Neural cell (in vitro differentiated cells): ENCODE measurements at regions not wholly inside any gene's neighbourhood (a gene's known extent, or its start where the extent isn't known, plus 50 kb on each side); places are given as distances from the start of the nearest gene placed in this dataset.

Experiments used
- H2AFZ ChIP-seq: fragments of 200-600, 300-800 bp; sonication (generic), shearing (Covaris generic); 2 replicates; pipeline ENCODE4 v1.6.0; 2014; ENCODE audit warnings: low read depth, mild to moderate bottlenecking, antibody characterized with exemption, low read length, moderate library complexity
- H3F3A ChIP-seq: fragments of 200-600 bp; shearing (Covaris generic); 2 replicates; pipeline ENCODE4 v1.6.1; 2016; ENCODE audit warnings: mild to moderate bottlenecking, moderate library complexity, mixed read lengths, antibody characterized with exemption, low read length; ENCODE audit not compliant: insufficient read depth, poor library complexity, severe bottlenecking
- H3K27ac ChIP-seq: fragments of 200-600, 300-800 bp; sonication (generic), shearing (Covaris generic); 2 replicates; pipeline ENCODE4 v1.5.1; 2014; ENCODE audit warnings: mild to moderate bottlenecking, low read length, moderate library complexity
- H3K27me3 ChIP-seq: fragments of 300-800, 200-600 bp; sonication (generic), shearing (Covaris generic); 2 replicates; pipeline ENCODE4 v1.6.0; 2014; ENCODE audit warnings: mild to moderate bottlenecking, low read depth, low read length, moderate library complexity; ENCODE audit not compliant: insufficient read depth
- H3K36me3 ChIP-seq: fragments of 300-800, 200-600 bp; sonication (generic), shearing (Covaris generic); 2 replicates; pipeline ENCODE4 v1.5.1; 2014; ENCODE audit warnings: mild to moderate bottlenecking, antibody characterized with exemption, low read length, moderate library complexity; ENCODE audit not compliant: insufficient read depth
- H3K4me2 ChIP-seq: fragments of 300-800, 200-600 bp; sonication (generic), shearing (Covaris generic); 2 replicates; pipeline ENCODE4 v1.6.0; 2014; ENCODE audit warnings: mild to moderate bottlenecking, low read length
- H3K4me3 ChIP-seq: fragments of 300-800, 200-600 bp; sonication (generic), shearing (Covaris generic); 2 replicates; pipeline ENCODE4 v1.5.1; 2014; ENCODE audit warnings: mild to moderate bottlenecking, low read length, moderate library complexity
- H3K79me2 ChIP-seq: fragments of 200-600 bp; shearing (Covaris generic); replicated peaks from 2 replicates; pipeline ENCODE4 v1.6.0; 2014; ENCODE audit warnings: mild to moderate bottlenecking, low read length, moderate library complexity; ENCODE audit not compliant: insufficient read depth
- H3K9ac ChIP-seq: fragments of 300-800, 200-600 bp; sonication (generic), shearing (Covaris generic); 2 replicates; pipeline ENCODE4 v1.6.1; 2016; ENCODE audit warnings: mild to moderate bottlenecking, low read length, mixed read lengths
- H3K9me2 ChIP-seq: fragments of 200-600 bp; shearing (Covaris generic); 2 replicates; pipeline ENCODE4 v1.6.1; 2016; ENCODE audit warnings: mild to moderate bottlenecking, low read length, mixed read lengths; ENCODE audit not compliant: insufficient read depth
- H3K9me3 ChIP-seq: fragments of 200-600, 300-800 bp; sonication (generic), shearing (Covaris generic); 2 replicates; pipeline ENCODE4 v1.6.1; 2016; ENCODE audit warnings: mild to moderate bottlenecking, mixed run types, low read length, moderate library complexity, mixed read lengths
- H4K20me1 ChIP-seq: fragments of 200-600 bp; shearing (Covaris generic); 2 replicates; pipeline ENCODE4 v1.6.1; 2016; ENCODE audit warnings: mild to moderate bottlenecking, mixed run types; ENCODE audit not compliant: insufficient read depth
- CTCF ChIP-seq: fragments of 450-650 bp; IDR thresholded peaks from 2 replicates; pipeline ENCODE4 v1.5.1; 2014; ENCODE audit warnings: antibody characterized with exemption, mild to moderate bottlenecking, moderate library complexity; ENCODE audit not compliant: poor library complexity, severe bottlenecking
- EP300 ChIP-seq: fragments of 450-650 bp; conservative IDR thresholded peaks from 2 replicates; pipeline ENCODE4 v1.6.1; 2014; ENCODE audit warnings: antibody characterized with exemption, mild to moderate bottlenecking, moderate library complexity; ENCODE audit not compliant: poor library complexity, severe bottlenecking
- EZH2 ChIP-seq: fragments of 200-600, 300-800 bp; shearing (Covaris generic), sonication (generic); IDR thresholded peaks from 2 replicates; pipeline ENCODE4 v1.6.1; 2014; ENCODE audit warnings: antibody characterized with exemption, low read length, borderline replicate concordance, mild to moderate bottlenecking; ENCODE audit not compliant: insufficient read depth, poor library complexity, severe bottlenecking
- MXI1 ChIP-seq: fragments of 450-650 bp; conservative IDR thresholded peaks from 2 replicates; pipeline ENCODE4 v1.6.1; 2014; ENCODE audit warnings: antibody characterized with exemption, mild to moderate bottlenecking; ENCODE audit not compliant: poor library complexity, severe bottlenecking
- POLR2AphosphoS5 ChIP-seq: IDR thresholded peaks from 2 replicates; pipeline ENCODE4 v1.6.1; 2012
- RAD21 ChIP-seq: fragments of 450-650 bp; conservative IDR thresholded peaks from 2 replicates; pipeline ENCODE4 v1.6.1; 2014; ENCODE audit warnings: antibody characterized with exemption, mild to moderate bottlenecking, moderate library complexity
- REST ChIP-seq: IDR thresholded peaks from 2 replicates; pipeline ENCODE4 v1.6.1; 2012; ENCODE audit warnings: borderline replicate concordance
- SMC3 ChIP-seq: fragments of 450-650 bp; conservative IDR thresholded peaks from 2 replicates; pipeline ENCODE4 v1.6.1; 2014; ENCODE audit warnings: antibody characterized with exemption, mild to moderate bottlenecking, moderate library complexity; ENCODE audit not compliant: poor library complexity
- TAF1 ChIP-seq: IDR thresholded peaks from 2 replicates; pipeline ENCODE4 v1.6.1; 2012; ENCODE audit warnings: low read depth

- Histone ChIP-seq H3F3A (no peaks in the 10 kb centered on the region), H3K36me3 (no peaks in the 10 kb centered on the region), H3K27ac (no peak overlapping the region), H2AFZ (no peak overlapping the region), H3K9ac (no peak overlapping the region), H3K79me2 (no peaks in the 10 kb centered on the region), H3K9me3 (no peaks in the 10 kb centered on the region), H3K4me3 (no peak overlapping the region), H3K27me3 (no peaks in the 10 kb centered on the region), H3K9me2 (no peaks in the 10 kb centered on the region), H3K4me2 (no peak overlapping the region), H4K20me1 (no peaks in the 10 kb centered on the region)
- TF ChIP-seq SMC3 (no peak), REST (no peak), EZH2 (no peak)
Measured at GRCh38 chr13:100983111-100983510, 308.5 kb upstream of the TMTC4 start.

- Histone ChIP-seq H3K79me2 (no peaks in the 10 kb centered on the region), H3K27me3 (no peaks in the 10 kb centered on the region), H3K9ac (no peak overlapping the region), H2AFZ (no peak overlapping the region), H3K4me3 (no peak overlapping the region), H3K27ac (no peak overlapping the region), H3K9me2 (no peaks in the 10 kb centered on the region), H4K20me1 (no peaks in the 10 kb centered on the region), H3K4me2 (no peak overlapping the region), H3K9me3 (no peaks in the 10 kb centered on the region), H3K36me3 (no peaks in the 10 kb centered on the region), H3F3A (no peaks in the 10 kb centered on the region)
- TF ChIP-seq POLR2AphosphoS5, result no peak
- no peak for TF ChIP-seq SMC3
- no peak for TF ChIP-seq CTCF
- no peak for TF ChIP-seq TAF1
- no peak for TF ChIP-seq MXI1
- TF ChIP-seq EZH2, result no peak
- TF ChIP-seq EP300, result no peak
- no peak for TF ChIP-seq REST
- TF ChIP-seq RAD21, result no peak
Measured at GRCh38 chr13:100980171-100980570, 305.6 kb upstream of the TMTC4 start.
